T-helper 1 cell treated with Interleukin-12 subunit alpha and Interleukin-12 subunit beta and Interleukin-4 antibody, amounts not matched to agents 30 μg/mL and 1 μg/mL, for 36 hours (primary cell): ENCODE measurements at regions not wholly inside any gene's neighbourhood (a gene's known extent, or its start where the extent isn't known, plus 50 kb on each side); places are given as distances from the start of the nearest gene placed in this dataset.

Experiments
- H3K27ac Mint-ChIP-seq: one replicate; pipeline ENCODE4 v1.8.0; 2021; ENCODE audit warnings: mild to moderate bottlenecking, mixed read lengths
- H3K27me3 Mint-ChIP-seq: one replicate; pipeline ENCODE4 v1.8.0; 2021; ENCODE audit warnings: low read depth, mixed read lengths
- H3K36me3 Mint-ChIP-seq: one replicate; pipeline ENCODE4 v1.8.0; 2021; ENCODE audit warnings: low read depth, mixed read lengths
- H3K4me1 Mint-ChIP-seq: one replicate; pipeline ENCODE4 v1.8.0; 2021; ENCODE audit warnings: low read depth, mixed read lengths
- H3K4me3 Mint-ChIP-seq: one replicate; pipeline ENCODE4 v1.8.0; 2021; ENCODE audit warnings: mild to moderate bottlenecking, moderate library complexity, mixed read lengths
- H3K9me3 Mint-ChIP-seq: one replicate; pipeline ENCODE4 v1.8.0; 2021; ENCODE audit warnings: mixed read lengths

DNA sequence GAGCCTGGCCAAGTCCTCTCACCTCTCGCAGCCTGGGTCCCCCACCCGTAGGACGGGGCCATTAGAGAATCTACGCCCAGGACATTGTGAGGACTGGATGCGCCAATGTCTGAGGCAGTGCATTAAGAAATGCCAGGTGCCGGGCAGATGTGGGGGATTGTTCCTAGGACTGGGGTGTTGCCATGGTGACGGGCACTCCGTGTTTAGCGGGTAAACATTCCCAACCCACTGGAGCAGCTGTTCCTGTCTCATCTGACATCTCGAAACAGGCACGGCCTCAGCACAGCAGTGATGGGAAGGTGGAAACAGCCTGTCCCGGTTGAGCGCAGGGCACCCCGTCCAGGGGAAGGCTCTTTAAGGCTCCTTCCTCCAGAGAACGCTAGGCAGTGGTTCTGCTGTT, 99.6 kb upstream of the RTL6 start:
- H3K9me3 Mint-ChIP-seq: no peaks in the 10 kb centered on the region

DNA sequence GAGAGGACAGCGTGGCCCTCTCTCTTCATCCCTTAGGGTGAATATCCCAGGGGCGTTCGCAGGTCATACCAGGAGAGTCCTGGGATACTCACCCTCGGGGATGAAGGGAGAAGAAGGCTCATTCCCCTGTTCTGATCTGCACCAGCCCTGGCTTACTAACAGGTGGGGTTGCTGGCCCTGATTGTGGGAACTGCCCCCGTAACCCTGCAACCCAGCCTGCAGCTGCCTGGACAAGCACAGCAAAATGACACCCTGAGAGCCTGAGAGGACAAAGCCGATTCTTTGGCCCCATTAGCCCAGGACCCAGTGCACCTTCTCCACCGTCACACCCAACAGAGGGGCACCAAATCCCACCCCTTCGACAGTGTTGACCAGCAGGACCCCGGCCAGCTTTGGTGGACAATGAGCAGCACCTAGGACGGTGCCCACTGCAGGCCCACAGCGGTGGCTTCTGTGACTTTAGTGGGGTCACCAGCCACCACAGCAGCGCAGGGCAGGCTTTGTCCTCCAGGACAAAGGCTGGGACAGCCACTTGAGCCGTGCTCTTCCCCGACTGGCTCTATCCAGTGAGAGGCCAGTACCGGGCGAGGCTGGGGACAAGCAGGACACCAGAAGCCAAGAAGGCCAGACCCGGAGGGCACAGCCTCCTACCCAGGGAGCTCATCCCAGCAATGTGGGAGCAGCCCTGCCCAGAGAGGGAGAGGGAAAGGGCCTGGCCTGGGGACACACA, 98.5 kb upstream of the RTL6 start:
- no peaks in the 10 kb centered on the region for H3K9me3 Mint-ChIP-seq
- no peaks in the 10 kb centered on the region for H3K36me3 Mint-ChIP-seq
- no peak overlapping the region for H3K4me3 Mint-ChIP-seq
- no peaks in the 10 kb centered on the region for H3K4me1 Mint-ChIP-seq
- no peak overlapping the region for H3K27ac Mint-ChIP-seq
- peaks cover 30% of the 10 kb centered on the region for H3K27me3 Mint-ChIP-seq

More for the DNA sequence above, 99.6 kb upstream of the RTL6 start:
- H3K36me3 Mint-ChIP-seq: no peaks in the 10 kb centered on the region
- no peaks in the 10 kb centered on the region for H3K4me1 Mint-ChIP-seq
- H3K27ac Mint-ChIP-seq: no peak overlapping the region
- H3K4me3 Mint-ChIP-seq: no peak overlapping the region
- H3K27me3 Mint-ChIP-seq: peaks cover 32% of the 10 kb centered on the region

DNA sequence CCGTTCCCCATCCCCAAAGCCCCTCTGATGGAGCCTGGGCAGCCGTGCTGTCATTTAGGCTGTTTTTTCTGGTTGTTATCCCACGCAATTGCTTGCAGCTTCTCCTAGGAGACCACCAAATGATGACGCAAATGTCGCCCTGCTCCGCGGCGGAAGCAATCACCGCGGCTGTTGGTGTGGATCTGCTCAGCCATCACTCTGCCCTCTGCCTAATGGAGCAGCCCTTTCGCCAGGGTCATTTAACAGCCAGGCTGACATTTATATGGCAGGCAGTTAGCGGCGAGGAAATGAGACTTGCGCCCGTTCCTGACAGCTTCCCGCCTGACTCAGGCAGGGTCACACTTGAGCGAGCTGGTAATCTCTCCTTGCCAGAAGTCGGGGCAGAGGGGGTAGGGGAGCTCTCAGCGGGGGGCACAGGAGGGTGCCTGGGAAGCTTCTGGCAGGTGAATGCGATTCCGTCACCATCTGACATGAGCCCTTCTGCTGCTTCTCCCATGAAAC, 97.9 kb upstream of the RTL6 start:
- Mint-ChIP-seq H3K27ac (no peak overlapping the region), H3K4me3 (no peak overlapping the region), H3K27me3 (peaks cover 28% of the 10 kb centered on the region), H3K9me3 (no peaks in the 10 kb centered on the region), H3K4me1 (no peaks in the 10 kb centered on the region), H3K36me3 (no peaks in the 10 kb centered on the region)

DNA sequence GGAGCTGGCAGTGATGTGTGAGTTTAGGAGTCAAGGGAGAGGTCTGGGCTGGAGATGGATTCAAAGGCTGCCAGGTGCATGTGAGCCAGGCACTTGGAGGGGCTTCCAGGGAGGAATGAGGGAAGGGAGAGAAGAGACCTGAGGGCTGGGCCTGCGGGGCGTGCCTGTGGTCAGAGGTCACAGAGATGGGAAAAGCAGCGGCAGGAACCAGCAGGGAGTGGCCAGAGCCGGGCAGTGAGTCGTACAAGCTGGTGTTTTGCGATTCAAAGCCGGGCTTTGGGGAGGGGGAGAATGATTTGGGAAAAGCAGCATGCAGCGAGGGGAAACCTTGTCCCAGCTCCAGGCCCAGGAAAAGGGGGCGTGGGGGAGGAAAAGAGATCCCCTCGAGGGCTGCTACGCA, 96.9 kb upstream of the RTL6 start:
- Mint-ChIP-seq H3K4me1 (no peaks in the 10 kb centered on the region), H3K27me3 (peaks cover 28% of the 10 kb centered on the region), H3K4me3 (no peak overlapping the region), H3K9me3 (no peaks in the 10 kb centered on the region), H3K36me3 (no peaks in the 10 kb centered on the region), H3K27ac (no peak overlapping the region)

DNA sequence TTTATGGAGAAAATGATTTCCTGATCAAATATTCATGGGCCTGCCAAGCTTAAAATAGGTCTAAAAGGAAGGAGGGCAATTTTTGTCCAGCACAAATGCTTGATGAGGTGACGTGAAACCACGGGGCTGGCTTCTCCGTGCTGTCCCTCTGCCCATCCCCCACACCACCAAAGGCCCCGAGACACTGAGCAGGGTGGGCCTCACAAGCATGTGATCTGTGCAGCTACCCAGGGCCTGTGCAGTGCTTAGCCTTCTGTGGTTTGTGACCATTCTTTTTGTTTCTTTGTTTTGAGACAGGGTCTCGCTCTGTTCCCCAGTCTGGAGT, 94.8 kb upstream of the RTL6 start:
- H3K4me3 Mint-ChIP-seq: no peak overlapping the region
- H3K27ac Mint-ChIP-seq: no peak overlapping the region
- peaks cover 4% of the 10 kb centered on the region for H3K9me3 Mint-ChIP-seq
- no peaks in the 10 kb centered on the region for H3K36me3 Mint-ChIP-seq
- no peaks in the 10 kb centered on the region for H3K4me1 Mint-ChIP-seq
- peaks cover 30% of the 10 kb centered on the region for H3K27me3 Mint-ChIP-seq

DNA sequence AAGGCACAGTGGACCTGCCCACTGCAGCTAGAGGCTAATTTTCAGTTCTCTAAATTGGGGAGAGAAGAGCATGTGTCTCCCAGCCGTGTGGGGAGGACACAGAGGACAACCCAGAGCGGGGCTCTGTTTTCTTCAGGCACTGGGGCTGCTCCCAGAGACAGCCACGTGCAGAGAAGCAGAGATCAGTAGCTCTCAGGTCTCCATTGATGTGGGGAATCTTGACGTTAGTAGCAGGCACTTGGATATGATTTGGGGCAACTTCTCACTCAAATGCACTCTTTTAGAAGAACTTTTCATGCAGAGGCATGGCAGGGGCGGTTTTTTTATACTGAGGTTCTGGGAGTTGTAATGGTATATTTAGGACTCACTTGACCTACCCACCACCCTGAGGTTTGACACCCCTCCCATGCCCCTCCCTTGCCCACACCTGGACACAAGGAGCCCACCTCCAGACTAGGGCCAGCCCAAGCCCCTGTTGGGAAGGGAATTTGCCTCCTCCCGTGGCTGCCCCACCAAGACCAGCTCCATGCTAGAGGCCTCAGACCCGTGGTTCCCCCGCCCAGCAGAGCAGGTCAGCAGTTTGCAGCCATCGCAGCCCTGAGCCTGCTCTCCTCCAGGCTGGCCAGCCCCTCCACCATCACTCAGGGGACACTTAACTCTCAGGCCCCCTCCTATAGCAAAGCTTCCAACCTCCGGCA, 94.2 kb upstream of the RTL6 start:
- Mint-ChIP-seq H3K27ac (no peak overlapping the region), H3K4me3 (no peak overlapping the region), H3K27me3 (peaks cover 35% of the 10 kb centered on the region), H3K4me1 (peaks cover 3% of the 10 kb centered on the region), H3K36me3 (no peaks in the 10 kb centered on the region), H3K9me3 (peaks cover 4% of the 10 kb centered on the region)

DNA sequence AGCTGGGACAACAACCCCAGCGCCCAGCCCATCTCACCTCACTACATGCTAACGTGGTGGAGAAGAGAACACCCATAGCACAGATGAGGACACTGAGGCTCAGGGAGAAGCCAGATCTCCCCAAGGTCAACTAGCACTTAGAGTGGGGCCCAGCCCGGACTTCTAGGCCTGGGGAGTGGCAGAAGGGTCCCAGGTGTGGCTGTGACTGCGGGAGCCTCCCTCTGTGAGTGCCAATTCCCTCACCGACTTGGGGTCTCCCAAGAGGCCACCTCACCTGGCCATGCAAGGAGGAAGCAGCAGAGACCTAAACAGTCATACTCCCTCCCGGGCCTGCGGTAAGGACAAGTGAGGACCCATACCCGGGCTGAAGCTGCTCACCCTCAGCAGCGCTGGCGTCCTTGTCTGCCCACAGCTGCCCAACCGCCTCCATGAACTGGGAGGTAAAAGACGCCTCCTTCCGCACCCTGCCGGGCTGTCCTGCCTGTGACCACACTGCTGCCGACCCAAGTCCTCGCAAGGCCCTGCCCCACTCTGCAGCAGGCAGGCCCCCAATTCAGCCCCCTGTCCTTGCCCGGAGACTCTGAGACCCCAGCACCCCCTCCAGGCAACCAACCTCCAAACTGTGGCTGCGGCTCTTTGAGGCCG, 93.2 kb upstream of the RTL6 start:
- no peak overlapping the region for H3K27ac Mint-ChIP-seq
- no peak overlapping the region for H3K4me3 Mint-ChIP-seq
- H3K27me3 Mint-ChIP-seq: peaks cover 40% of the 10 kb centered on the region
- H3K9me3 Mint-ChIP-seq: peaks cover 4% of the 10 kb centered on the region
- H3K36me3 Mint-ChIP-seq: no peaks in the 10 kb centered on the region
- peaks cover 8% of the 10 kb centered on the region for H3K4me1 Mint-ChIP-seq

DNA sequence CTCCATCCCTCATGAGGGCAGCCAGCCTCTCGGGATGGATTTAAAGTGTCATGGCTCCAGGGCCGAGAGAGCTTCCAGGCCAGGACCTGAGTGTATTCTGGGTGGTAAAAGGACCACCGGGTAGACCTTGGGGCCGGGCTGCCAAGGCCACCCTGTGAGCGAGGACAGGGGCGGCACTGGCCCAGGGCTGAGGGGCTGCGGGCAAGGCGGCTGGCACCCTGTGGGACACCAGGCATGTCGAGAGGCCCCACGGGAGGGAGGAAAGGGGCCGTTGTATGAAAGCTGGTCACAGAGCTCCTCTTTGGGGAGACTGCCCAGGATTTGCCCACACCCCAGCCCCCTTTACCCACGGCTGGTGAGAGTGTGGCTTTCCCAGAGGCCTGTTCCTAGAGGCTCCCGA, 92.3 kb upstream of the RTL6 start:
- Mint-ChIP-seq H3K27me3 (peaks cover 32% of the 10 kb centered on the region), H3K4me3 (no peak overlapping the region), H3K27ac (no peak overlapping the region), H3K9me3 (peaks cover 4% of the 10 kb centered on the region), H3K36me3 (no peaks in the 10 kb centered on the region), H3K4me1 (peaks cover 8% of the 10 kb centered on the region)

DNA sequence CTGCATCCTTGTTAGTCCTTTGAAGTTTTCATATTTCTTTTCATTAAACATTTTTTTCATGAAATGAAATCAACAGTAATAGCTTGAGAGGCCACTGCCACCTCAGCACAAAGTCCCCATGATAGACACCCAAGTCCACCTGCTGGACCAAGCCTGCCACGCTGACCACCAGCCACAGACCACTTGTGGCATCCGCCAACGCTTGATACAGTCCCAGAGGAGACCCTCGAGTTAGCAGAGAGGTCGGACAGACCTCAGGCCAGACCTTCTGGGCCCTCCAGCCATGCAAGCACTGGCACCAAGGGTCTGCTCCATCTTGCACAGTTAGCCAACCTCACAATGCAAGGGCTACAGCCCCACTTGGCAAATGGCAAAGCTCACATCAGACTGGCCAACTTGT, 91.8 kb upstream of the RTL6 start:
- Mint-ChIP-seq H3K27me3 (peaks cover 27% of the 10 kb centered on the region), H3K4me3 (no peak overlapping the region), H3K36me3 (no peaks in the 10 kb centered on the region), H3K4me1 (peaks cover 8% of the 10 kb centered on the region), H3K9me3 (peaks cover 4% of the 10 kb centered on the region), H3K27ac (no peak overlapping the region)

DNA sequence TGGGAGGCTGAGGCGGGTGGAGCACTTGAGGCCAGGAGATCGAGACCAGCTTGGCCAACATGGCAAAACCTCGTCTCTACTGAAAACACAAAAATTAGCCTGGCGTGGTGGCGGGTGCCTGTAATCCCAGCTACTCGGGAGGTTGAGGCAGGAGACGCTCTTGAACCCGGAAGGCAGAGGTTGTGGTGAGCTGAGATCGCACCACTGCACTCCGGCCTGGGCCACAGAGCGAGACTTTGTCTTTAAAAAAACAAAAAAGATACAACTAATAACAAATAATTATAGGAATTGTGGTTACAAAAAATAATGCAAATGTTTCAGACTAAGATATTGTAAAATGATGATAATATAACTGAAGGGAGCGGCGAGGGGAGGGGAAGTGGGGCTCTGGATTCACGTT, 90.3 kb upstream of the RTL6 start:
- Mint-ChIP-seq H3K27me3 (peaks cover 22% of the 10 kb centered on the region), H3K4me1 (peaks cover 8% of the 10 kb centered on the region), H3K36me3 (no peaks in the 10 kb centered on the region), H3K27ac (no peak overlapping the region), H3K9me3 (peaks cover 4% of the 10 kb centered on the region), H3K4me3 (no peak overlapping the region)

DNA sequence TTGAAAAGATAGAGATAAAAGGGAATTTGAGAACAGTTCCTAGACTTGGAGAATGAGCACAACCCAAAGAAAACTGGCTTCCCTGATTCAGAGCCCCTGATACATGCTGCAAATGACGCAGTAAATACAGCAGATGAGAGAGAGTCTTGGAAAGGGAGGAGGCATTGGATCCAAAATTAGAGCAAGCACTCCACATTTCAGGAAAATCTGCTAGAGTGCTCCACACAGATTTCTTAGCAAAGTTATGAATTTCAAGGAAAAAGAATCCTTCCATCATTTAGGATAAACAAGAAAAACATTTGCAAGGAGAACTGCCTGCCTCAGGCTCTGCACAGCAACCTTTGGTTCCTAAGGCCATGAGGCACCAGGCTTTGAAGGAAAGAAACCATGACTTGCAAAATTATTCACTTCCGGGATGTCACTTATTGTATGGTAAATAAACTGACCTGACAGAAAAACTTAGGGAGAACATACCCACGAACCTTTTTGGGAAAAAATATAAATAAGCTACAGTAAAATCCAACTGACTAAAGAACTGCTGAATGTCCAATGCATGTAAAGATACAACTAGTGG, 89.8 kb upstream of the RTL6 start:
- H3K27me3 Mint-ChIP-seq: peaks cover 19% of the 10 kb centered on the region
- peaks cover 8% of the 10 kb centered on the region for H3K4me1 Mint-ChIP-seq
- no peaks in the 10 kb centered on the region for H3K36me3 Mint-ChIP-seq
- peaks cover 4% of the 10 kb centered on the region for H3K9me3 Mint-ChIP-seq
- H3K4me3 Mint-ChIP-seq: no peak overlapping the region
- no peak overlapping the region for H3K27ac Mint-ChIP-seq

DNA sequence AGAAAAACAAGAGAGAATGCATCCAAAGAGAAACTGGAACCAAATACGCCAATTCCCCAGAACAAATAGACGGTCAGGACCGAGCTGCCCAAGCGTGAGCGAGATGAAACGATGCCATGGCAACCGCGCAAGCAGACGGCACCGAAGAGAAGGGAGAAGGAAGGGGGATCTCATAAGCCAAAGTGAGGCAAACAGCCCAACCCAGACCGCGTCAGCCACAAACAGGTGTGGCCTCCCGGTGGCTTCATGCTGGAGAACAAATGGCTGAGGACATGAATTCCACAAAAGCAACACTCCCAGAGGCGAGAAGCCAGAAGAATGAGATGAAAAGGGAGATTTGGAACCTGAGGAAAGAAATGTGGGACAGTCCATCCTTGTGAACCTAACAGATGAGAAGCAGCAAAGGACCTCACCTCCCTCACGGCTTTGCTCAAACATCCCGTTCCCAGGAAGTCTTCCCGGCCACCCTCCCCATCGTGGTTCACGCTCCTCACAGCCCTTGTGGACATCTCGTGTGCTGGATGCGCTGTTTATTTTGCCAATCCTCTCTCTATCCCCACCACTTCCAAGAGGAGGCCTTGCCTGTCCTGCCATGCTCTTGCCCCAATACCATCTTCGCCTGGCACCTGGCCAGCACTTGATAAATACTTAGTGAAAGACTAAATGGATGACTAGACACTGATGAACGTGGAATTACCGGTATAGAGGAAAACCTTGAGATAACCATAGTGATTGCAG, 89.1 kb upstream of the RTL6 start:
- no peaks in the 10 kb centered on the region for H3K36me3 Mint-ChIP-seq
- no peak overlapping the region for H3K4me3 Mint-ChIP-seq
- H3K27me3 Mint-ChIP-seq: peaks cover 18% of the 10 kb centered on the region
- peaks cover 8% of the 10 kb centered on the region for H3K4me1 Mint-ChIP-seq
- H3K9me3 Mint-ChIP-seq: peaks cover 4% of the 10 kb centered on the region
- H3K27ac Mint-ChIP-seq: no peak overlapping the region

DNA sequence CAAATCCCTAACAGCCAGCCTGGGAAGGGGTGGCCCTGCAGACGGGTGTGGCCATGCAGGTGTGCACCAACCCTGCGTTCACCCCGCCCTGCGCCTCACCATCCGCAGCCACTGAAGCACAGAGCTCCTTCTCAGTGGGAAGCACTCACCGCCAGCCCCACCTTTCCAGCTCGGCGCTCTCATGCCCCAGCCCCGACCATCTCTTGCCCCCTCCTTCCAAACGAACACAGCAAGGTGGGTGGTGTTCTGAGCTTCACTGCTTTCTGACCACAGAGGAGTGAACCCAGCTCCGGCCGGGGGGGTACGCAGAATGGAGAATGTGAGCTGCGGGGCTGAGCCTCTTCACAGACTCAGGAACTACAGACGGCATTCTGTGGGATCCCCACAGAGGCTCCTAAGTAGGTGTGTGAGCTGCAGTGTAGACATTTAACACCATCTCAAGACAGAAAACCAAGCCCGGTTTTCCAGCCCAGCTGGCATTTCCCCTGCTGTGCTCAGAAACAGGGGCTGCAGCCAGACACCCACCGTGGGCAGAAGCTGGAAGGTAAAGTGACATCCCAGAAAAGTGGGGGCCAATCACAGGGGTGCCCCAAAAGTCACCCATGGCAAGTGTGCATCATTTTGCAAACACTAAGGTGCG, 88.4 kb upstream of the RTL6 start:
- no peak overlapping the region for H3K4me3 Mint-ChIP-seq

More for the DNA sequence above, 88.4 kb upstream of the RTL6 start:
- Mint-ChIP-seq H3K9me3 (peaks cover 4% of the 10 kb centered on the region), H3K27ac (no peak overlapping the region), H3K27me3 (peaks cover 18% of the 10 kb centered on the region), H3K36me3 (no peaks in the 10 kb centered on the region), H3K4me1 (peaks cover 8% of the 10 kb centered on the region)
